WTC11 (cell line): ENCODE measurements at regions not wholly inside any gene's neighbourhood (a gene's known extent, or its start where the extent isn't known, plus 50 kb on each side); places are given as distances from the start of the nearest gene placed in this dataset.

Experiments
- ATAC-seq: fragments of 200-7000 bp; cut with Tn5 transposase; 2 replicates; pipeline ENCODE4 v1.10.0; 2021; ENCODE audit warnings: mild to moderate bottlenecking, moderate library complexity
- CTCF ChIA-PET: fragments of 300-600 bp; sonication (Branson Sonifier 250); formaldehyde crosslinking; loops from one replicate; lab custom pipeline; 2021; ENCODE audit warnings: antibody characterized with exemption; lab: Charles Lee
- POLR2A ChIA-PET: fragments of 350-600 bp; sonication (Branson Sonifier 250); formaldehyde crosslinking; loops from one replicate; lab custom pipeline; 2021; ENCODE audit warnings: antibody characterized with exemption; lab: Charles Lee
- DNase-seq: peaks from one replicate; pipeline ENCODE4 v3.0.0; 2021; ENCODE audit warnings: low spot score
- H3K27ac Mint-ChIP-seq: 2 replicates; pipeline ENCODE4 v1.8.0; 2021; ENCODE audit warnings: mixed read lengths
- H3K27me3 Mint-ChIP-seq: 2 replicates; pipeline ENCODE4 v1.8.0; 2021; ENCODE audit warnings: low read depth, mild to moderate bottlenecking, moderate library complexity, mixed read lengths
- H3K36me3 Mint-ChIP-seq: 2 replicates; pipeline ENCODE4 v1.8.0; 2021; ENCODE audit warnings: mixed read lengths
- H3K4me1 Mint-ChIP-seq: 2 replicates; pipeline ENCODE4 v1.8.0; 2022; ENCODE audit warnings: mixed read lengths
- H3K4me3 Mint-ChIP-seq: 2 replicates; pipeline ENCODE4 v1.8.0; 2021; ENCODE audit warnings: mild to moderate bottlenecking, moderate library complexity, mixed read lengths
- H3K9me3 Mint-ChIP-seq: 2 replicates; pipeline ENCODE4 v1.8.0; 2021; ENCODE audit warnings: mixed read lengths
- CDX4 ChIP-seq: fragments of 250-450 bp; sonication (Bioruptor Pico); IDR thresholded peaks from 2 replicates; pipeline ENCODE4 v1.9.0; 2021; ENCODE audit warnings: moderate library complexity, mild to moderate bottlenecking, inconsistent platforms, borderline replicate concordance
- CREM ChIP-seq: sonication (generic); formaldehyde crosslinking; IDR thresholded peaks from 2 replicates; pipeline ENCODE4 v1.8.1; 2022; ENCODE audit warnings: mild to moderate bottlenecking, missing genetic modification reagents, moderate library complexity
- E2F1 ChIP-seq: sonication (generic); formaldehyde crosslinking; IDR thresholded peaks from 2 replicates; pipeline ENCODE4 v1.8.0; 2022; ENCODE audit warnings: mild to moderate bottlenecking, missing genetic modification reagents
- FOXP1 ChIP-seq: sonication (generic); formaldehyde crosslinking; IDR thresholded peaks from 2 replicates; pipeline ENCODE4 v1.8.0; 2022; ENCODE audit warnings: missing genetic modification reagents, mild to moderate bottlenecking, moderate library complexity, borderline replicate concordance
- GABPB1 ChIP-seq: sonication (generic); formaldehyde crosslinking; IDR thresholded peaks from 2 replicates; pipeline ENCODE4 v1.8.1; 2023; ENCODE audit warnings: mild to moderate bottlenecking, missing genetic modification reagents
- GRHL2 ChIP-seq: fragments of 250-450 bp; sonication (Bioruptor Pico); IDR thresholded peaks from 2 replicates; pipeline ENCODE4 v1.8.0; 2022; ENCODE audit warnings: mild to moderate bottlenecking, moderate library complexity; ENCODE audit not compliant: insufficient replicate concordance, severe bottlenecking
- JAZF1 ChIP-seq: fragments of 250-450 bp; sonication (Bioruptor Pico); IDR thresholded peaks from 2 replicates; pipeline ENCODE4 v1.9.0; 2021; ENCODE audit warnings: moderate library complexity, mild to moderate bottlenecking, inconsistent platforms
- JUN ChIP-seq: sonication (generic); formaldehyde crosslinking; IDR thresholded peaks from 2 replicates; pipeline ENCODE4 v1.8.0; 2023; ENCODE audit warnings: mild to moderate bottlenecking, missing genetic modification reagents
- RORB ChIP-seq: fragments of 250-450 bp; sonication (Bioruptor Pico); IDR thresholded peaks from 2 replicates; pipeline ENCODE4 v1.9.0; 2021; ENCODE audit warnings: mild to moderate bottlenecking
- SOX15 ChIP-seq: fragments of 250-450 bp; sonication (Bioruptor Pico); IDR thresholded peaks from 2 replicates; pipeline ENCODE4 v1.9.0; 2021; ENCODE audit warnings: mild to moderate bottlenecking
- SP1 ChIP-seq: sonication (generic); formaldehyde crosslinking; conservative IDR thresholded peaks from 2 replicates; pipeline ENCODE4 v1.8.1; 2022; ENCODE audit warnings: missing genetic modification reagents
- USF2 ChIP-seq: sonication (generic); formaldehyde crosslinking; IDR thresholded peaks from 2 replicates; pipeline ENCODE4 v1.8.1; 2023; ENCODE audit warnings: mild to moderate bottlenecking, missing genetic modification reagents, moderate library complexity
- ZBTB43 ChIP-seq: sonication (generic); formaldehyde crosslinking; IDR thresholded peaks from 2 replicates; pipeline ENCODE4 v1.8.1; 2023; ENCODE audit warnings: mild to moderate bottlenecking, missing genetic modification reagents
- ZNF138 ChIP-seq: sonication (generic); formaldehyde crosslinking; conservative IDR thresholded peaks from 2 replicates; pipeline ENCODE4 v1.8.1; 2022; ENCODE audit warnings: mild to moderate bottlenecking, moderate library complexity, missing genetic modification reagents
- ZNF396 ChIP-seq: fragments of 250-450 bp; sonication (Bioruptor Pico); IDR thresholded peaks from 2 replicates; pipeline ENCODE4 v1.8.0; 2021; ENCODE audit warnings: mild to moderate bottlenecking, moderate library complexity, borderline replicate concordance
- TF ChIP-seq, protein P1 (sequence below): fragments of 250-450 bp; sonication (Bioruptor Pico); IDR thresholded peaks from 2 replicates; pipeline ENCODE4 v1.9.0; 2021; ENCODE audit warnings: mild to moderate bottlenecking
- TF ChIP-seq, protein P2 (sequence below): sonication (generic); formaldehyde crosslinking; IDR thresholded peaks from 2 replicates; pipeline ENCODE4 v1.8.1; 2022; ENCODE audit warnings: low read depth, missing genetic modification reagents, borderline replicate concordance
- TF ChIP-seq, protein P3 (sequence below): fragments of 200-600 bp; IDR thresholded peaks from 2 replicates; pipeline ENCODE4 v1.8.0; 2022; ENCODE audit warnings: antibody characterized with exemption
- TF ChIP-seq, protein P4 (sequence below): sonication (generic); formaldehyde crosslinking; IDR thresholded peaks from 2 replicates; pipeline ENCODE4 v1.8.1; 2022; ENCODE audit warnings: mild to moderate bottlenecking, moderate library complexity, missing genetic modification reagents

- H3K4me3 Mint-ChIP-seq = no peak overlapping the region
- no peaks in the 10 kb centered on the region for H3K36me3 Mint-ChIP-seq
- H3K27ac Mint-ChIP-seq = no peak overlapping the region
- DNase-seq = no peak
- no peaks in the 10 kb centered on the region for H3K9me3 Mint-ChIP-seq
- CTCF ChIA-PET = no interaction called here
- no peak for ATAC-seq
- peaks cover 19% of the 10 kb centered on the region for H3K4me1 Mint-ChIP-seq
- no peaks in the 10 kb centered on the region for H3K27me3 Mint-ChIP-seq
- TF ChIP-seq USF2 (CRISPR knock-in tag) (no peak), ZBTB43 (CRISPR knock-in tag) (no peak), ZNF138 (no peak), GRHL2 (CRISPR knock-in tag) (no peak), SOX15 (CRISPR knock-in tag) (no peak), GABPB1 (CRISPR knock-in tag) (no peak), FOXP1 (CRISPR knock-in tag) (no peak), SP1 (CRISPR knock-in tag) (no peak), JAZF1 (CRISPR knock-in tag) (no peak)
- POLR2A ChIA-PET = no interaction called here
These were observed 60.2 kb upstream of the GALNT13 start for GRCh38 chr2:153811516-153811915.

DNA sequence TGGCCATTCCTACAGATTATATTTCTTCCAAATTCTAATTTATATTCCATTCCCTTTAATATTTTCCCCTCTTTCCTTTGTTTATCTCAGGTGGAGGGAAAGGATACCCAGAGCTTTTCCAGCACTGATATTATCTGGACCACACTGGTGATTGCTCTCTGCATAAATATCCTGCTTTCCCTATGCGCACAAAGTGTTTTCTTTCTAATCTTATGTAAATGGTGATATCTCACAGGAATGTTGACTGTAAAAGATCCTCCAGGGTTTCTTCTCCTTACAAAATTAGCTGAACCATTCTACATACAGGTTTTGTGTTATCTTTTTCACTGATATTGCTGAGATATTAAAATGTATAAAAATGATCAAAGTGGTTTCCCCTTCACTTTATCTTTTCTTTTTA, 59.1 kb upstream of the GALNT13 start:
- Mint-ChIP-seq H3K36me3 (no peaks in the 10 kb centered on the region), H3K27ac (no peak overlapping the region; the same call in 1 of the 2 replicates), H3K4me1 (peaks cover 19% of the 10 kb centered on the region), H3K27me3 (no peaks in the 10 kb centered on the region), H3K4me3 (0 out of 2 replicates have a peak overlapping the region, but pooled peaks have one; percentile 10), H3K9me3 (no peaks in the 10 kb centered on the region)
- DNase-seq = no peak
- POLR2A ChIA-PET = no interaction called here
- ATAC-seq = no peak
- TF ChIP-seq, protein P1, sequence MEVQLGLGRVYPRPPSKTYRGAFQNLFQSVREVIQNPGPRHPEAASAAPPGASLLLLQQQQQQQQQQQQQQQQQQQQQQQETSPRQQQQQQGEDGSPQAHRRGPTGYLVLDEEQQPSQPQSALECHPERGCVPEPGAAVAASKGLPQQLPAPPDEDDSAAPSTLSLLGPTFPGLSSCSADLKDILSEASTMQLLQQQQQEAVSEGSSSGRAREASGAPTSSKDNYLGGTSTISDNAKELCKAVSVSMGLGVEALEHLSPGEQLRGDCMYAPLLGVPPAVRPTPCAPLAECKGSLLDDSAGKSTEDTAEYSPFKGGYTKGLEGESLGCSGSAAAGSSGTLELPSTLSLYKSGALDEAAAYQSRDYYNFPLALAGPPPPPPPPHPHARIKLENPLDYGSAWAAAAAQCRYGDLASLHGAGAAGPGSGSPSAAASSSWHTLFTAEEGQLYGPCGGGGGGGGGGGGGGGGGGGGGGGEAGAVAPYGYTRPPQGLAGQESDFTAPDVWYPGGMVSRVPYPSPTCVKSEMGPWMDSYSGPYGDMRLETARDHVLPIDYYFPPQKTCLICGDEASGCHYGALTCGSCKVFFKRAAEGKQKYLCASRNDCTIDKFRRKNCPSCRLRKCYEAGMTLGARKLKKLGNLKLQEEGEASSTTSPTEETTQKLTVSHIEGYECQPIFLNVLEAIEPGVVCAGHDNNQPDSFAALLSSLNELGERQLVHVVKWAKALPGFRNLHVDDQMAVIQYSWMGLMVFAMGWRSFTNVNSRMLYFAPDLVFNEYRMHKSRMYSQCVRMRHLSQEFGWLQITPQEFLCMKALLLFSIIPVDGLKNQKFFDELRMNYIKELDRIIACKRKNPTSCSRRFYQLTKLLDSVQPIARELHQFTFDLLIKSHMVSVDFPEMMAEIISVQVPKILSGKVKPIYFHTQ = no peak
- TF ChIP-seq CREM (no peak), E2F1 (CRISPR knock-in tag) (no peak), SP1 (CRISPR knock-in tag) (no peak), SOX15 (CRISPR knock-in tag) (no peak), RORB (no peak), JUN (CRISPR knock-in tag) (no peak), ZNF396 (no peak), CDX4 (no peak)
- TF ChIP-seq, protein P2, sequence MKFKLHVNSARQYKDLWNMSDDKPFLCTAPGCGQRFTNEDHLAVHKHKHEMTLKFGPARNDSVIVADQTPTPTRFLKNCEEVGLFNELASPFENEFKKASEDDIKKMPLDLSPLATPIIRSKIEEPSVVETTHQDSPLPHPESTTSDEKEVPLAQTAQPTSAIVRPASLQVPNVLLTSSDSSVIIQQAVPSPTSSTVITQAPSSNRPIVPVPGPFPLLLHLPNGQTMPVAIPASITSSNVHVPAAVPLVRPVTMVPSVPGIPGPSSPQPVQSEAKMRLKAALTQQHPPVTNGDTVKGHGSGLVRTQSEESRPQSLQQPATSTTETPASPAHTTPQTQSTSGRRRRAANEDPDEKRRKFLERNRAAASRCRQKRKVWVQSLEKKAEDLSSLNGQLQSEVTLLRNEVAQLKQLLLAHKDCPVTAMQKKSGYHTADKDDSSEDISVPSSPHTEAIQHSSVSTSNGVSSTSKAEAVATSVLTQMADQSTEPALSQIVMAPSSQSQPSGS = no peak
- TF ChIP-seq, protein P3, sequence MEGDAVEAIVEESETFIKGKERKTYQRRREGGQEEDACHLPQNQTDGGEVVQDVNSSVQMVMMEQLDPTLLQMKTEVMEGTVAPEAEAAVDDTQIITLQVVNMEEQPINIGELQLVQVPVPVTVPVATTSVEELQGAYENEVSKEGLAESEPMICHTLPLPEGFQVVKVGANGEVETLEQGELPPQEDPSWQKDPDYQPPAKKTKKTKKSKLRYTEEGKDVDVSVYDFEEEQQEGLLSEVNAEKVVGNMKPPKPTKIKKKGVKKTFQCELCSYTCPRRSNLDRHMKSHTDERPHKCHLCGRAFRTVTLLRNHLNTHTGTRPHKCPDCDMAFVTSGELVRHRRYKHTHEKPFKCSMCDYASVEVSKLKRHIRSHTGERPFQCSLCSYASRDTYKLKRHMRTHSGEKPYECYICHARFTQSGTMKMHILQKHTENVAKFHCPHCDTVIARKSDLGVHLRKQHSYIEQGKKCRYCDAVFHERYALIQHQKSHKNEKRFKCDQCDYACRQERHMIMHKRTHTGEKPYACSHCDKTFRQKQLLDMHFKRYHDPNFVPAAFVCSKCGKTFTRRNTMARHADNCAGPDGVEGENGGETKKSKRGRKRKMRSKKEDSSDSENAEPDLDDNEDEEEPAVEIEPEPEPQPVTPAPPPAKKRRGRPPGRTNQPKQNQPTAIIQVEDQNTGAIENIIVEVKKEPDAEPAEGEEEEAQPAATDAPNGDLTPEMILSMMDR = no peak
- TF ChIP-seq, protein P4, sequence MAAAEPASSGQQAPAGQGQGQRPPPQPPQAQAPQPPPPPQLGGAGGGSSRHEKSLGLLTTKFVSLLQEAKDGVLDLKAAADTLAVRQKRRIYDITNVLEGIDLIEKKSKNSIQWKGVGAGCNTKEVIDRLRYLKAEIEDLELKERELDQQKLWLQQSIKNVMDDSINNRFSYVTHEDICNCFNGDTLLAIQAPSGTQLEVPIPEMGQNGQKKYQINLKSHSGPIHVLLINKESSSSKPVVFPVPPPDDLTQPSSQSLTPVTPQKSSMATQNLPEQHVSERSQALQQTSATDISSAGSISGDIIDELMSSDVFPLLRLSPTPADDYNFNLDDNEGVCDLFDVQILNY (CRISPR knock-in tag) = no peak
- CTCF ChIA-PET = no interaction called here
